ENCODE measurements at regions not wholly inside any gene's neighbourhood (a gene's known extent, or its start where the extent isn't known, plus 50 kb on each side); places are given as distances from the start of the nearest gene placed in this dataset.

- intact Hi-C loops (cut with DNase I): no loop called here
- WGBS, 4 donors: 72 to 100% (median 80%) methylated on average over 1 of the region's 1 CpG
Observed at GRCh38 chr11:111162305-111162704, 83.2 kb upstream of the POU2AF2 start.

GRCh38 chr11:111157571-111157970, 88.0 kb upstream of the POU2AF2 start:
- no peak for DNase-seq
- Histone ChIP-seq H3K27me3 (no peaks in the 10 kb centered on the region), H3K27ac (no peak overlapping the region), H3K4me3 (no peak overlapping the region), H3K9me3 (replicated peaks in 1 of 3) (no peaks in the 10 kb centered on the region), H3K36me3 (replicated peaks in 1 of 2) (no peaks in the 10 kb centered on the region), H3K4me1 (replicated peaks in 1 of 2) (no peaks in the 10 kb centered on the region)
- no peak for TF ChIP-seq POLR2A (IDR thresholded peaks at IDR 0.05)
- no peak for TF ChIP-seq CTCF (IDR thresholded peaks at IDR 0.05)
- intact Hi-C loops (cut with DNase I): no loop called here
- 92 to 97% (median 95%) methylated on average over 11 of the region's 11 CpGs for WGBS, 4 donors

More at GRCh38 chr11:111162305-111162704, 83.2 kb upstream of the POU2AF2 start:
- no peak for DNase-seq
- Histone ChIP-seq H3K9me3 (replicated peaks in 1 of 3) (no peaks in the 10 kb centered on the region), H3K27me3 (no peaks in the 10 kb centered on the region), H3K4me3 (no peak overlapping the region), H3K27ac (no peak overlapping the region), H3K36me3 (replicated peaks in 1 of 2) (no peaks in the 10 kb centered on the region), H3K4me1 (replicated peaks in 1 of 2) (no peaks in the 10 kb centered on the region)
- no peak for TF ChIP-seq POLR2A (IDR thresholded peaks at IDR 0.05)
- no peak for TF ChIP-seq CTCF (IDR thresholded peaks at IDR 0.05)

GRCh38 chr11:111155021-111155420, 90.5 kb upstream of the POU2AF2 start:
- 58 to 65% (median 62%) methylated on average over 2 of the region's 2 CpGs for WGBS, 4 donors
- Histone ChIP-seq H3K27me3 (no peaks in the 10 kb centered on the region), H3K36me3 (replicated peaks in 1 of 2) (no peaks in the 10 kb centered on the region), H3K9me3 (replicated peaks in 1 of 3) (no peaks in the 10 kb centered on the region), H3K4me1 (replicated peaks in 1 of 2) (no peaks in the 10 kb centered on the region), H3K4me3 (no peak overlapping the region), H3K27ac (no peak overlapping the region)
- TF ChIP-seq POLR2A (IDR thresholded peaks at IDR 0.05) (no peak), CTCF (IDR thresholded peaks at IDR 0.05) (no peak)
- intact Hi-C loops (cut with DNase I): no loop called here
- DNase-seq: no peak

- H3K9me3 ChIP-seq (replicated peaks in 1 of 3): no peaks in the 10 kb centered on the region
- H3K27ac ChIP-seq: no peak overlapping the region
- TF ChIP-seq POLR2A (IDR thresholded peaks at IDR 0.05): no peak
- H3K4me3 ChIP-seq: no peak overlapping the region
- WGBS, 4 donors: 88 to 95% (median 91%) methylated on average over 2 of the region's 2 CpGs
- H3K27me3 ChIP-seq: no peaks in the 10 kb centered on the region
- DNase-seq: no peak
- H3K4me1 ChIP-seq (replicated peaks in 1 of 2): peaks cover 0 to 10% of the 10 kb centered on the region in 2 donors
- intact Hi-C loops (cut with DNase I): no loop called here
- no peaks in the 10 kb centered on the region for H3K36me3 ChIP-seq (replicated peaks in 1 of 2)
Observed at GRCh38 chr11:111153194-111153593, 92.3 kb upstream of the POU2AF2 start.

GRCh38 chr11:111148953-111149352, 96.6 kb upstream of the POU2AF2 start:
- TF ChIP-seq CTCF (IDR thresholded peaks at IDR 0.05) (no peak), POLR2A (IDR thresholded peaks at IDR 0.05) (no peak)
- no peak overlapping the region for H3K27ac ChIP-seq
- peak in 1 of 7 donors; percentile 4 for DNase-seq
- H3K9me3 ChIP-seq (replicated peaks in 1 of 3): no peaks in the 10 kb centered on the region
- peaks cover 0 to 11% of the 10 kb centered on the region in 2 donors for H3K4me1 ChIP-seq (replicated peaks in 1 of 2)
- intact Hi-C loops (cut with DNase I): no loop called here
- no peaks in the 10 kb centered on the region for H3K27me3 ChIP-seq
- no peak overlapping the region for H3K4me3 ChIP-seq
- no peaks in the 10 kb centered on the region for H3K36me3 ChIP-seq (replicated peaks in 1 of 2)
